ENCODE measurements at regions not wholly inside any gene's neighbourhood (a gene's known extent, or its start where the extent isn't known, plus 50 kb on each side); places are given as distances from the start of the nearest gene placed in this dataset.

GRCh38 chr7:42766782-42767423, 145.0 kb downstream of the C7orf25 start:
- ChIA-PET POLR2A (no interaction called here), CTCF (interaction anchor here (0.6 kb wide), 1 partner anchor 933 kb away, joined by 3 read pairs; no protein-coding TSS in a partner anchor)

GRCh38 chr7:42765931-42766330, 145.9 kb downstream of the C7orf25 start:
- TF ChIP-seq CTCF (IDR thresholded peaks at IDR 0.05; ENCODE audit: insufficient read depth, low read length, missing control alignments) = no peak
- CTCF ChIA-PET = no interaction called here

More at GRCh38 chr7:42766782-42767423, 145.0 kb downstream of the C7orf25 start:
- no peak for DNase-seq (ENCODE audit: low read depth, low spot score)
- no peak overlapping the region for H3K4me3 ChIP-seq (ENCODE audit: low read depth, low read length)
- TF ChIP-seq CTCF (IDR thresholded peaks at IDR 0.05; ENCODE audit: insufficient read depth, low read length, missing control alignments) = no peak

GRCh38 chr7:42763137-42763551, 148.7 kb downstream of the C7orf25 start:
- no peak for TF ChIP-seq CTCF (IDR thresholded peaks at IDR 0.05; ENCODE audit: insufficient read depth, low read length, missing control alignments)
- no peak for DNase-seq (ENCODE audit: low read depth, low spot score)
- H3K4me3 ChIP-seq (ENCODE audit: low read depth, low read length) = no peak overlapping the region
- ChIA-PET CTCF (no interaction called here), POLR2A (no interaction called here)

More at GRCh38 chr7:42765931-42766330, 145.9 kb downstream of the C7orf25 start:
- POLR2A ChIA-PET = no interaction called here
- DNase-seq (ENCODE audit: low read depth, low spot score) = no peak
- no peak overlapping the region for H3K4me3 ChIP-seq (ENCODE audit: low read depth, low read length)

GRCh38 chr7:42761486-42761885, 150.4 kb downstream of the C7orf25 start:
- POLR2A ChIA-PET = no interaction called here
- CTCF ChIA-PET = no interaction called here
- TF ChIP-seq CTCF (IDR thresholded peaks at IDR 0.05; ENCODE audit: insufficient read depth, low read length, missing control alignments) = no peak
- no peak for DNase-seq (ENCODE audit: low read depth, low spot score)
- H3K4me3 ChIP-seq (ENCODE audit: low read depth, low read length) = no peak overlapping the region

GRCh38 chr7:42758124-42758523, 153.7 kb downstream of the C7orf25 start:
- ChIA-PET POLR2A (no interaction called here), CTCF (no interaction called here)
- no peak for TF ChIP-seq CTCF (IDR thresholded peaks at IDR 0.05; ENCODE audit: insufficient read depth, low read length, missing control alignments)
- no peak overlapping the region for H3K4me3 ChIP-seq (ENCODE audit: low read depth, low read length)
- no peak for DNase-seq (ENCODE audit: low read depth, low spot score)

GRCh38 chr7:42756841-42757240, 155.0 kb downstream of the C7orf25 start:
- CTCF ChIA-PET = no interaction called here
- no peak overlapping the region for H3K4me3 ChIP-seq (ENCODE audit: low read depth, low read length)
- POLR2A ChIA-PET = no interaction called here
- no peak for TF ChIP-seq CTCF (IDR thresholded peaks at IDR 0.05; ENCODE audit: insufficient read depth, low read length, missing control alignments)
- no peak for DNase-seq (ENCODE audit: low read depth, low spot score)
